SK-N-SH treated with all-trans-retinoic acid at 6 μM for 48 hours (cell line): ENCODE measurements at regions not wholly inside any gene's neighbourhood (a gene's known extent, or its start where the extent isn't known, plus 50 kb on each side); places are given as distances from the start of the nearest gene placed in this dataset.

Experiments
- BACH2 ChIP-seq: fragments of 250-450 bp; sonication (Bioruptor Pico); IDR thresholded peaks from 2 replicates; pipeline ENCODE4 v1.9.0; 2021; ENCODE audit warnings: mild to moderate bottlenecking, borderline replicate concordance
- CSRNP3 ChIP-seq: fragments of 250-450 bp; sonication (Bioruptor Pico); IDR thresholded peaks from 2 replicates; pipeline ENCODE4 v1.5.1; 2021; ENCODE audit warnings: mild to moderate bottlenecking, moderate library complexity
- PATZ1 ChIP-seq: fragments of 250-450 bp; sonication (Bioruptor Pico); IDR thresholded peaks from 2 replicates; pipeline ENCODE4 v1.8.0; 2020; ENCODE audit warnings: mild to moderate bottlenecking, moderate library complexity, borderline replicate concordance
- TCF4 ChIP-seq: fragments of 250-450 bp; sonication (Bioruptor Pico); IDR thresholded peaks from 2 replicates; pipeline ENCODE4 v1.8.0; 2021; ENCODE audit warnings: mild to moderate bottlenecking, moderate library complexity, borderline replicate concordance
- TOX ChIP-seq: fragments of 250-450 bp; sonication (Bioruptor Pico); IDR thresholded peaks from 2 replicates; pipeline ENCODE4 v1.8.0; 2021; ENCODE audit warnings: mild to moderate bottlenecking, moderate library complexity, borderline replicate concordance
- ZFP30 ChIP-seq: fragments of 450-650 bp; formaldehyde crosslinking; IDR thresholded peaks from 2 replicates; pipeline ENCODE4 v1.5.0; 2022; ENCODE audit warnings: mild to moderate bottlenecking, moderate library complexity
- ZNF565 ChIP-seq: fragments of 450-650 bp; formaldehyde crosslinking; conservative IDR thresholded peaks from 2 replicates; pipeline ENCODE4 v1.5.0; 2020; ENCODE audit warnings: low read depth, mild to moderate bottlenecking, moderate library complexity

- TF ChIP-seq BACH2 (CRISPR knock-in tag) (no peak), ZNF565 (CRISPR knock-in tag) (no peak), CSRNP3 (no peak), TOX (CRISPR knock-in tag) (no peak), TCF4 (CRISPR knock-in tag) (no peak), ZFP30 (no peak), PATZ1 (no peak)
Observed at GRCh38 chr13:111443981-111444380, 123.5 kb downstream of the TEX29 start.
